ENCODE measurements at regions not wholly inside any gene's neighbourhood (a gene's known extent, or its start where the extent isn't known, plus 50 kb on each side); places are given as distances from the start of the nearest gene placed in this dataset.

GRCh38 chr20:19095762-19096161 is 116.7 kb upstream of the SLC24A3 start:
- intact Hi-C loops (cut with micrococcal nuclease): no loop called here
- H2AFZ ChIP-seq (ENCODE audit: insufficient read depth, low read depth, low read length, poor library complexity, severe bottlenecking): no peak overlapping the region
- H3K36me3 ChIP-seq (replicated peaks in 1 of 2; ENCODE audit: control insufficient read depth in 1 of 2, insufficient read depth in 2 of 2, low read length in 2 of 2): no peaks in the 10 kb centered on the region
- H3K4me1 ChIP-seq (ENCODE audit: control insufficient read depth in 1 of 2, insufficient read depth in 2 of 2, low read length in 2 of 2): peaks cover 12 to 17% of the 10 kb centered on the region in 2 donors
- no peaks in the 10 kb centered on the region for H3K27me3 ChIP-seq (ENCODE audit: control insufficient read depth in 2 of 2, insufficient read depth in 2 of 2, low read length in 2 of 2)
- H3K27me3 Mint-ChIP-seq (ENCODE audit: low read depth in 3 of 3): peaks cover 2 to 4% (median 2%) of the 10 kb centered on the region in 3 donors
- H3K27ac ChIP-seq (ENCODE audit: low read depth in 1 of 2, low read length in 2 of 2): no peak overlapping the region
- peaks cover 15% of the 10 kb centered on the region for H3K4me1 Mint-ChIP-seq
- no peaks in the 10 kb centered on the region for H4K20me1 ChIP-seq (ENCODE audit: insufficient read depth, low read length)
- H3K36me3 Mint-ChIP-seq: no peaks in the 10 kb centered on the region
- no peak for DNase-seq
- H3K4me3 Mint-ChIP-seq: no peak overlapping the region
- WGBS (ENCODE audit: insufficient coverage): 94% methylated on average over 4 of the region's 5 CpGs
- H3K27ac Mint-ChIP-seq: no peak overlapping the region
- TF ChIP-seq CTCF (IDR thresholded peaks at IDR 0.05): no peak
- no peaks in the 10 kb centered on the region for H3K79me2 ChIP-seq (ENCODE audit: insufficient read depth, low read length)
- H3K9me3 ChIP-seq (replicated peaks in 1 of 2; ENCODE audit: control insufficient read depth in 1 of 2, insufficient read depth in 1 of 2, low read length in 2 of 2): no peaks in the 10 kb centered on the region
- H3K4me2 ChIP-seq (replicated peaks; ENCODE audit: extremely low read depth, low read length, poor library complexity, severe bottlenecking): no peak overlapping the region
- H3K4me3 ChIP-seq (replicated peaks in 1 of 3; ENCODE audit: low read depth in 2 of 3, low read length in 3 of 3): no peak overlapping the region
- no peak overlapping the region for H3K9ac ChIP-seq (ENCODE audit: insufficient read depth, low read length, poor library complexity, severe bottlenecking)
- peaks cover 0 to 3% (median 0%) of the 10 kb centered on the region in 7 donors for H3K9me3 Mint-ChIP-seq

- WGBS (ENCODE audit: insufficient coverage): no CpG with 5 or more reads among the region's 2 CpGs
- H3K27ac Mint-ChIP-seq: no peak overlapping the region
Observed at GRCh38 chr20:19096843-19097242, 115.6 kb upstream of the SLC24A3 start.

More at GRCh38 chr20:19096843-19097242, 115.6 kb upstream of the SLC24A3 start:
- Mint-ChIP-seq H3K4me3 (no peak overlapping the region), H3K4me1 (peaks cover 15% of the 10 kb centered on the region), H3K27me3 (ENCODE audit: low read depth in 3 of 3) (peaks cover 2% of the 10 kb centered on the region in 3 donors), H3K36me3 (no peaks in the 10 kb centered on the region), H3K9me3 (peaks cover 0 to 4% (median 0%) of the 10 kb centered on the region in 7 donors)
- H3K4me1 ChIP-seq (ENCODE audit: control insufficient read depth in 1 of 2, insufficient read depth in 2 of 2, low read length in 2 of 2): peaks cover 12 to 17% of the 10 kb centered on the region in 2 donors
- no peaks in the 10 kb centered on the region for H3K27me3 ChIP-seq (ENCODE audit: control insufficient read depth in 2 of 2, insufficient read depth in 2 of 2, low read length in 2 of 2)
- no peak for DNase-seq
- no peak overlapping the region for H3K4me3 ChIP-seq (replicated peaks in 1 of 3; ENCODE audit: low read depth in 2 of 3, low read length in 3 of 3)
- no peak overlapping the region for H3K27ac ChIP-seq (ENCODE audit: low read depth in 1 of 2, low read length in 2 of 2)
- no peaks in the 10 kb centered on the region for H3K9me3 ChIP-seq (replicated peaks in 1 of 2; ENCODE audit: control insufficient read depth in 1 of 2, insufficient read depth in 1 of 2, low read length in 2 of 2)
- H4K20me1 ChIP-seq (ENCODE audit: insufficient read depth, low read length): no peaks in the 10 kb centered on the region
- H3K4me2 ChIP-seq (replicated peaks; ENCODE audit: extremely low read depth, low read length, poor library complexity, severe bottlenecking): no peak overlapping the region
- H3K79me2 ChIP-seq (ENCODE audit: insufficient read depth, low read length): no peaks in the 10 kb centered on the region
- no peak overlapping the region for H3K9ac ChIP-seq (ENCODE audit: insufficient read depth, low read length, poor library complexity, severe bottlenecking)
- H3K36me3 ChIP-seq (replicated peaks in 1 of 2; ENCODE audit: control insufficient read depth in 1 of 2, insufficient read depth in 2 of 2, low read length in 2 of 2): no peaks in the 10 kb centered on the region
- intact Hi-C loops (cut with micrococcal nuclease): no loop called here
- no peak overlapping the region for H2AFZ ChIP-seq (ENCODE audit: insufficient read depth, low read depth, low read length, poor library complexity, severe bottlenecking)
- no peak for TF ChIP-seq CTCF (IDR thresholded peaks at IDR 0.05)

Measured in CD14-positive monocyte (primary cell).